Limb (tissue), 2 donors: ENCODE measurements at regions not wholly inside any gene's neighbourhood (a gene's known extent, or its start where the extent isn't known, plus 50 kb on each side); places are given as distances from the start of the nearest gene placed in this dataset.
"Not testable (repeated sequence)": the region's sequence is repeated elsewhere in the genome, so short reads cannot be mapped to it uniquely, and the experiment has no call there.

Experiments used
- DNase-seq, 2 donors: peaks; one replicate each; pipeline ENCODE4 v3.0.0-alpha.2; 2016; ENCODE audit errors: extremely low spot score in 2 of 2

- not testable (repeated sequence) for DNase-seq
These were observed 178.9 kb upstream of the IPO5 start for GRCh38 chr13:97774391-97775100.

GRCh38 chr13:97780486-97780885, 173.0 kb upstream of the IPO5 start:
- no peak for DNase-seq

GRCh38 chr13:97781891-97782305, 171.6 kb upstream of the IPO5 start:
- no peak for DNase-seq

- no peak for DNase-seq
These were observed 167.0 kb upstream of the IPO5 start for GRCh38 chr13:97786510-97786909.

- no peak for DNase-seq
These were observed 155.9 kb upstream of the IPO5 start for GRCh38 chr13:97797553-97797952.

GRCh38 chr13:97798171-97798821, 155.2 kb upstream of the IPO5 start:
- no peak for DNase-seq

- peak in 1 of 2 donors; percentile 29 for DNase-seq
These were observed 154.6 kb upstream of the IPO5 start for GRCh38 chr13:97798836-97799235.

- DNase-seq: no peak
These were observed 151.3 kb upstream of the IPO5 start for GRCh38 chr13:97802213-97802612.

- DNase-seq: no peak
These were observed 143.9 kb upstream of the IPO5 start for GRCh38 chr13:97809576-97809975.

- DNase-seq: peak in 1 of 2 donors; percentile 53
These were observed 143.3 kb upstream of the IPO5 start for GRCh38 chr13:97810152-97810551.

- no peak for DNase-seq
These were observed 131.1 kb upstream of the IPO5 start for GRCh38 chr13:97822377-97822776.

GRCh38 chr13:97826421-97827012, 127.0 kb upstream of the IPO5 start:
- DNase-seq: no peak

- DNase-seq: no peak
These were observed 119.2 kb upstream of the IPO5 start for GRCh38 chr13:97834250-97834649.

GRCh38 chr13:97843189-97843588, 110.3 kb upstream of the IPO5 start:
- no peak for DNase-seq

GRCh38 chr13:97844151-97844550, 109.3 kb upstream of the IPO5 start:
- no peak for DNase-seq

- DNase-seq: no peak
These were observed 104.6 kb upstream of the IPO5 start for GRCh38 chr13:97848886-97849285.

- DNase-seq: no peak
These were observed 104.2 kb upstream of the IPO5 start for GRCh38 chr13:97849305-97849704.

- DNase-seq: no peak
These were observed 102.2 kb upstream of the IPO5 start for GRCh38 chr13:97851269-97851668.

GRCh38 chr13:97852181-97852874, 101.1 kb upstream of the IPO5 start:
- no peak for DNase-seq

- DNase-seq: no peak
These were observed 99.9 kb upstream of the IPO5 start for GRCh38 chr13:97853550-97853949.

- DNase-seq: peak; percentile 61 to 95
These were observed 97.7 kb upstream of the IPO5 start for GRCh38 chr13:97855570-97856303.

- no peak for DNase-seq
These were observed 97.2 kb upstream of the IPO5 start for GRCh38 chr13:97856304-97856675.
